KMS-11 (cell line): ENCODE measurements at regions not wholly inside any gene's neighbourhood (a gene's known extent, or its start where the extent isn't known, plus 50 kb on each side); places are given as distances from the start of the nearest gene placed in this dataset.
"Not testable (repeated sequence)": the region's sequence is repeated elsewhere in the genome, so short reads cannot be mapped to it uniquely, and the experiment has no call there.

Source experiments
- H2AFZ ChIP-seq: fragments of 200-600 bp; sonication (generic); 2 replicates; pipeline ENCODE4 v1.6.1; 2016; ENCODE audit warnings: antibody characterized with exemption, mixed run types, low read depth
- H3K27ac ChIP-seq: fragments of 200-600 bp; sonication (generic); 2 replicates; pipeline ENCODE4 v1.6.1; 2016; ENCODE audit warnings: mild to moderate bottlenecking, mixed run types
- H3K27me3 ChIP-seq: fragments of 200-600 bp; sonication (generic); 2 replicates; pipeline ENCODE4 v1.6.1; 2017; ENCODE audit warnings: mild to moderate bottlenecking, low read depth, mixed run types, moderate library complexity; ENCODE audit not compliant: insufficient read depth
- H3K36me3 ChIP-seq: fragments of 200-600 bp; sonication (generic); 2 replicates; pipeline ENCODE4 v1.6.1; 2017; ENCODE audit warnings: mild to moderate bottlenecking, mixed run types; ENCODE audit not compliant: insufficient read depth
- H3K4me1 ChIP-seq: fragments of 200-600 bp; sonication (generic); 2 replicates; pipeline ENCODE4 v1.6.1; 2016; ENCODE audit warnings: mild to moderate bottlenecking, low read depth, mixed run types; ENCODE audit not compliant: poor library complexity, severe bottlenecking
- H3K4me2 ChIP-seq: fragments of 200-600 bp; sonication (generic); 2 replicates; pipeline ENCODE4 v1.7.0; 2016; ENCODE audit warnings: mild to moderate bottlenecking, mixed run types
- H3K4me3 ChIP-seq: fragments of 200-600 bp; sonication (generic); IDR thresholded peaks from 2 replicates; pipeline ENCODE4 v1.6.1; 2017; ENCODE audit warnings: low read depth, low read length, mixed read lengths; ENCODE audit not compliant: insufficient read depth
- H3K79me2 ChIP-seq: fragments of 200-600 bp; sonication (generic); 2 replicates; pipeline ENCODE4 v1.6.1; 2016; ENCODE audit warnings: low read depth, mixed run types; ENCODE audit not compliant: insufficient read depth
- H3K9ac ChIP-seq: fragments of 200-600 bp; sonication (generic); 2 replicates; pipeline ENCODE4 v1.6.1; 2016; ENCODE audit warnings: mild to moderate bottlenecking, mixed run types
- H4K20me1 ChIP-seq: fragments of 200-600 bp; sonication (generic); 2 replicates; pipeline ENCODE4 v1.6.1; 2016; ENCODE audit warnings: mild to moderate bottlenecking, mixed run types; ENCODE audit not compliant: insufficient read depth
- TF ChIP-seq, protein P1 (sequence below): fragments of 200-600 bp; sonication (generic); conservative IDR thresholded peaks from 2 replicates; pipeline ENCODE4 v1.6.1; 2017; ENCODE audit warnings: low read depth, mild to moderate bottlenecking, antibody characterized with exemption, low read length, moderate library complexity, mixed read lengths

DNA sequence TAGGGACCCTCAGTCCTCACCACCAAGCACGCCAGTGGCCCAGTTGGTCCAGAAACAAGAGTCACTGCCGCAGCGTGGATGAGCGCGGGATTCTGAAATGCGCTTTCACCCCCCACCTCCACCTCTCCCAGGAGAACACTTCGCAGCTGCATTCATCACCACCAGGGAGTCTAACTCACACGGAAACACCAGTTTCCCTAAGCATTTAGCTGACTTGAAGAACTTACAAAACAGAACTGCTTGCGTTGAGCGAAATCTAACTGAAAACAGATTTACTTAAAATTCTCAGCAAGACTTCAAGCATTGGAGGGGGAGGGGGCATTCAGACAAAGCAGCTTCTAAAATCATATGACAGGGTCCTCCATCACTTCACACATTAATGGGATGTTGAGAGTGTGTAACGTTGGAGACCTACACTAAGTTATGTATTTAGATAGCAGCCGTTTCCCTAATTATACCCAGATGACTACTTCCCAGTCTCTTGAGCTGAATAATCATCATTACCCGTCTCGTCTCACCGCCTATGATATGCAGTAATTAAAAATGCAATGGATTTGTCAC lies 258.2 kb upstream of the IRS2 start:
- TF ChIP-seq, protein P1, sequence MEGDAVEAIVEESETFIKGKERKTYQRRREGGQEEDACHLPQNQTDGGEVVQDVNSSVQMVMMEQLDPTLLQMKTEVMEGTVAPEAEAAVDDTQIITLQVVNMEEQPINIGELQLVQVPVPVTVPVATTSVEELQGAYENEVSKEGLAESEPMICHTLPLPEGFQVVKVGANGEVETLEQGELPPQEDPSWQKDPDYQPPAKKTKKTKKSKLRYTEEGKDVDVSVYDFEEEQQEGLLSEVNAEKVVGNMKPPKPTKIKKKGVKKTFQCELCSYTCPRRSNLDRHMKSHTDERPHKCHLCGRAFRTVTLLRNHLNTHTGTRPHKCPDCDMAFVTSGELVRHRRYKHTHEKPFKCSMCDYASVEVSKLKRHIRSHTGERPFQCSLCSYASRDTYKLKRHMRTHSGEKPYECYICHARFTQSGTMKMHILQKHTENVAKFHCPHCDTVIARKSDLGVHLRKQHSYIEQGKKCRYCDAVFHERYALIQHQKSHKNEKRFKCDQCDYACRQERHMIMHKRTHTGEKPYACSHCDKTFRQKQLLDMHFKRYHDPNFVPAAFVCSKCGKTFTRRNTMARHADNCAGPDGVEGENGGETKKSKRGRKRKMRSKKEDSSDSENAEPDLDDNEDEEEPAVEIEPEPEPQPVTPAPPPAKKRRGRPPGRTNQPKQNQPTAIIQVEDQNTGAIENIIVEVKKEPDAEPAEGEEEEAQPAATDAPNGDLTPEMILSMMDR, result no peak
- Histone ChIP-seq H3K27me3 (no peaks in the 10 kb centered on the region), H3K27ac (no peak overlapping the region), H2AFZ (no peak overlapping the region), H3K4me2 (no peak overlapping the region), H4K20me1 (no peaks in the 10 kb centered on the region), H3K79me2 (no peaks in the 10 kb centered on the region), H3K4me3 (no peak overlapping the region), H3K4me1 (peaks cover 3% of the 10 kb centered on the region), H3K36me3 (no peaks in the 10 kb centered on the region), H3K9ac (no peak overlapping the region)

DNA sequence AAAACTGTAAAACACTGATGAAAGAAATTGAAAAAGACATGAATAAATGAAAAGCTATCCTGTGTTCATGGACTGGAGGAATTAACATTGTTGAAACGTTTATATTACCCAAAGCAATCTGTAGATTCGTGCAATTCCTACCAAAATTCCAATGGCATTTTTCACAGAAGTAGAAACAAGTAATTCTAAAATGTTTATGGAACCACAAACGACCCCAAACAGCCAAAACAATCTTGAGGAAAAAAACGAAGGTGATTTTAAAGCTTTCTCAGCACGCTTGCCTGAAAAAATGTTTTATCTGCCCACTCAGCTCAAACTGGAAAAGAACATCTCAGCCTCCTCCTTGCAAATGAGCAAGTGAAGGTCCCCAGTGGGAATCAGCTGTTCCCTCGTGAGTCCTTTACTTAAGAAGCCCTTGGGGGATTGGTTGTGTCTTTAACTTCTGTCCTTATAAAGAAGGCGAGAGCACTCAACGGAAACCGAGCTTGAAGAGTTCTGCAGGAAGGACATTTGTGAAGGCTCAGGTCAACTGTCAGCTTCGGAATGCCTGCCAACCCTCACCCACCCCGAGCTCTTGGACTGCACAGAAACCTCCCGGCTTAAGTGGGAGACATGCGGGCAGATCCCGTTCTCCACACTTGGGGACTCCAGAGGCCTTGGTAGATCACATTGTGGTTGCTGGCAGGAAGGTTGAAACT lies 256.0 kb upstream of the IRS2 start:
- TF ChIP-seq, protein P1, result no peak
- Histone ChIP-seq H2AFZ (no peak overlapping the region), H3K27ac (no peak overlapping the region)

DNA sequence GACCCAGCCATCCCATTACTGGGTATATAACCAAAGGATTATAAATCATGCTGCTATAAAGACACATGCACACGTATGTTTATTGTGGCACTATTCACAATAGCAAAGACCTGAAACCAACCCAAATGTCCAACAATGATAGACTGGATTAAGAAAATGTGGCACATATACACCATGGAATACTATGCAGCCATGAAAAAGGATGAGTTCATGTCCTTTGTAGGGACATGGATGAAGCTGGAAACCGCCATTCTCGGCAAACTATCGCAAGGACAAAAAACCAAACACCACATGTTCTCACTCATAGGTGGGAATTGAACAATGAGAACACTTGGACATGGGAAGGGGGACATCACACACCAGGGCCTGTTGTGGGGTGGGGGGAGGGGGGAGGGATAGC lies 255.3 kb upstream of the IRS2 start:
- H3K27me3 ChIP-seq, H3K9ac ChIP-seq, H3K4me3 ChIP-seq, H3K36me3 ChIP-seq, H2AFZ ChIP-seq, H3K4me2 ChIP-seq, H3K79me2 ChIP-seq, H3K27ac ChIP-seq, H4K20me1 ChIP-seq: not testable (repeated sequence)
- H3K4me1 ChIP-seq, result peaks cover 33% of the 10 kb centered on the region

More for the DNA sequence above, 256.0 kb upstream of the IRS2 start:
- Histone ChIP-seq H3K4me2 (no peak overlapping the region), H3K27me3 (no peaks in the 10 kb centered on the region), H3K9ac (no peak overlapping the region), H3K4me1 (peaks cover 25% of the 10 kb centered on the region), H3K4me3 (no peak overlapping the region), H4K20me1 (no peaks in the 10 kb centered on the region), H3K79me2 (no peaks in the 10 kb centered on the region), H3K36me3 (no peaks in the 10 kb centered on the region)

DNA sequence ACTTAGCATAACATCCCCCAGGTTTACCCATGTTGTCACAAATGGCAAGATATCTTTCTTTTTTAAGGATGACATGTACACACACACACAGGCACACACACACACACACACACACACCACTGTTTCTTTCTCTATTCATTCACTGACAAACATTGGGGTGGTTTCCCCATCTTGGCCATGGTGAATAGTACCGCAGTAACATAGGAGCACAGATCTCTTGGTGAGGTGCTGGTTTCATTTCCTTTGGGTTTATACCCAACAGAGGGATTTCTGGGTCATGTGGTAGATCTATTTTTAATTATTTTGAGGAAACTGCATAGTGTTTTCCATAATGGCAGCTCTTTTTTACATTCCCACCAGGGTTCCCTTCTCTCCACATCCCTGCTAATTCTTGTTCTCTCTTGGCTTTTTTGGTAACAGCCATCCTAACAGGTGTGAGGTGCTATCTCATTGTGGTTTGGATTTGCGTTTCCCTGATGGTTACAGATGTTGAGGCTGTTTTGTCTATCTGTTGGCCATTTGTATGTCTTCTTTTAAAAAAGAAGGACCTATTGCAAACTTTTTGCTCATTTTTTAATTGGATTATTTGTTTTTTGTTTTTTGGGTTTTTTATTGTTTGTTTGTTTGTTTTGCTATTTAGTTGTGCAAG lies 251.7 kb upstream of the IRS2 start:
- Histone ChIP-seq H3K27ac (peak overlapping the region; percentile 47; the same call in 1 of the 2 replicates), H3K79me2 (no peaks in the 10 kb centered on the region), H3K4me3 (no peak overlapping the region), H3K27me3 (no peaks in the 10 kb centered on the region), H3K4me2 (peak overlapping the region; percentile 54), H3K9ac (no peak overlapping the region), H2AFZ (no peak overlapping the region), H3K36me3 (no peaks in the 10 kb centered on the region), H3K4me1 (peaks cover 39% of the 10 kb centered on the region), H4K20me1 (no peaks in the 10 kb centered on the region)
- TF ChIP-seq, protein P1, result no peak

- Histone ChIP-seq H3K27ac (no peak overlapping the region), H4K20me1 (no peaks in the 10 kb centered on the region), H3K36me3 (no peaks in the 10 kb centered on the region), H3K4me2 (no peak overlapping the region), H3K79me2 (no peaks in the 10 kb centered on the region), H3K4me3 (no peak overlapping the region), H3K4me1 (peaks cover 53% of the 10 kb centered on the region), H3K27me3 (no peaks in the 10 kb centered on the region), H2AFZ (no peak overlapping the region), H3K9ac (no peak overlapping the region)
- TF ChIP-seq, protein P1, result no peak
These were observed 249.7 kb upstream of the IRS2 start for GRCh38 chr13:110036060-110036459.
